PC-3 (cell line): ENCODE measurements at regions not wholly inside any gene's neighbourhood (a gene's known extent, or its start where the extent isn't known, plus 50 kb on each side); places are given as distances from the start of the nearest gene placed in this dataset.

Source experiments
- ATAC-seq: fragments of 200-7000 bp; cut with Tn5 transposase; 2 replicates; pipeline ENCODE4 v1.9.1; 2020; ENCODE audit warnings: mild to moderate bottlenecking, moderate library complexity
- BruUV-seq: library from RNA; stranded (reverse); fragments of 400-500 nt; replicated peaks from 2 replicates; lab custom pipeline; 2021; lab: Mats Ljungman, UMichigan
- CTCF ChIA-PET: fragments of 300-600 bp; sonication (Branson Sonifier 250); formaldehyde crosslinking; loops from one replicate; lab custom pipeline; 2022; ENCODE audit warnings: antibody characterized with exemption; lab: Charles Lee
- POLR2A ChIA-PET: fragments of 300-600 bp; sonication (Branson Sonifier 250); formaldehyde crosslinking; loops from one replicate; lab custom pipeline; 2022; ENCODE audit warnings: antibody characterized with exemption; ENCODE audit not compliant: unreplicated experiment; lab: Charles Lee
- DNase-seq: peaks from one replicate; pipeline ENCODE4 v3.0.0-alpha.2; 2015
- H2AFZ ChIP-seq: fragments of 300-600 bp; sonication (generic); 2 replicates; pipeline ENCODE4 v1.6.0; 2016; ENCODE audit warnings: antibody characterized with exemption, low read length
- H3F3A ChIP-seq: fragments of 300-600 bp; sonication (generic); one replicate; pipeline ENCODE4 v1.6.0; 2017; ENCODE audit warnings: antibody characterized with exemption, low read length, control low read depth, mild to moderate bottlenecking; ENCODE audit not compliant: unreplicated experiment
- H3K27ac ChIP-seq: fragments of 300-600 bp; sonication (generic); 2 replicates; pipeline ENCODE4 v1.5.1; 2016; ENCODE audit warnings: mild to moderate bottlenecking, low read length
- H3K27me3 ChIP-seq: fragments of 300-600 bp; sonication (generic); 2 replicates; pipeline ENCODE4 v1.6.1; 2016; ENCODE audit warnings: low read length, mixed read lengths
- H3K36me3 ChIP-seq: fragments of 300-600 bp; sonication (generic); 2 replicates; pipeline ENCODE4 v1.6.1; 2016; ENCODE audit warnings: low read depth, mixed run types, low read length, mixed read lengths
- H3K4me1 ChIP-seq: fragments of 300-600 bp; sonication (generic); 2 replicates; pipeline ENCODE4 v1.5.1; 2016; ENCODE audit warnings: low read length; ENCODE audit not compliant: insufficient read depth
- H3K4me2 ChIP-seq: fragments of 300-600 bp; sonication (generic); 2 replicates; pipeline ENCODE4 v1.6.0; 2016; ENCODE audit warnings: low read length
- H3K4me3 ChIP-seq: fragments of 300-600 bp; sonication (generic); 2 replicates; pipeline ENCODE4 v1.5.1; 2016; ENCODE audit warnings: mild to moderate bottlenecking, low read length, mixed read lengths
- H3K79me2 ChIP-seq: fragments of 300-600 bp; sonication (generic); 2 replicates; pipeline ENCODE4 v1.6.1; 2017; ENCODE audit warnings: low read length, mixed read lengths
- H3K9ac ChIP-seq: fragments of 300-600 bp; sonication (generic); 2 replicates; pipeline ENCODE4 v1.6.0; 2016; ENCODE audit warnings: mild to moderate bottlenecking, low read length
- H3K9me2 ChIP-seq: fragments of 300-600 bp; sonication (generic); replicated peaks from 2 replicates; pipeline ENCODE4 v1.6.1; 2016; ENCODE audit warnings: mixed run types, low read length, mixed read lengths
- H3K9me3 ChIP-seq: fragments of 300-600 bp; sonication (generic); 2 replicates; pipeline ENCODE4 v1.6.1; 2016; ENCODE audit warnings: low read length, mixed read lengths
- H4K20me1 ChIP-seq: fragments of 300-600 bp; sonication (generic); 2 replicates; pipeline ENCODE4 v1.6.1; 2016; ENCODE audit warnings: low read length, mixed read lengths
- CTCF ChIP-seq: fragments of 300-600 bp; sonication (generic); conservative IDR thresholded peaks from 2 replicates; pipeline ENCODE4 v1.5.1; 2017; ENCODE audit warnings: antibody characterized with exemption, low read depth, mild to moderate bottlenecking, low read length
- EZH2 ChIP-seq: fragments of 300-600 bp; sonication (generic); IDR thresholded peaks from one replicate; pipeline ENCODE4 v1.6.1; 2017; ENCODE audit warnings: antibody characterized with exemption, mild to moderate bottlenecking, low read length; ENCODE audit not compliant: unreplicated experiment
- EZH2phosphoT487 ChIP-seq: fragments of 300-600 bp; sonication (generic); IDR thresholded peaks from 2 replicates; pipeline ENCODE4 v1.6.1; 2018; ENCODE audit warnings: mild to moderate bottlenecking, antibody characterized with exemption, low read length, borderline replicate concordance
- intact Hi-C: fragments of 100-400 bp; cut with micrococcal nuclease; formaldehyde crosslinking; loops from 2 replicates; pipeline ENCODE4 v1.9.0; 2023

GRCh38 chr22:27576815-27577573, 224.6 kb downstream of the MN1 start:
- BruUV-seq = no TSS peak
- DNase-seq = no peak
- H3K4me3 ChIP-seq = no peak overlapping the region
- no peak overlapping the region for H3K4me2 ChIP-seq
- H3F3A ChIP-seq = no peaks in the 10 kb centered on the region
- TF ChIP-seq CTCF (no peak), EZH2phosphoT487 (no peak), EZH2 (no peak)
- H4K20me1 ChIP-seq = no peaks in the 10 kb centered on the region
- no peaks in the 10 kb centered on the region for H3K79me2 ChIP-seq
- intact Hi-C loops = no loop called here
- ATAC-seq = no peak
- H3K27ac ChIP-seq = no peak overlapping the region
- H3K9ac ChIP-seq = no peak overlapping the region
- no peak overlapping the region for H2AFZ ChIP-seq
- CTCF ChIA-PET = interaction anchor here (0.5 kb wide), 1 partner anchor 833 kb away, joined by 4 read pairs; no protein-coding TSS in a partner anchor
- no peaks in the 10 kb centered on the region for H3K27me3 ChIP-seq
- no peaks in the 10 kb centered on the region for H3K9me3 ChIP-seq
- no peaks in the 10 kb centered on the region for H3K4me1 ChIP-seq
- no peaks in the 10 kb centered on the region for H3K9me2 ChIP-seq
- no peaks in the 10 kb centered on the region for H3K36me3 ChIP-seq
- POLR2A ChIA-PET = no interaction called here

GRCh38 chr22:27577574-27577969, 224.0 kb downstream of the MN1 start:
- no peaks in the 10 kb centered on the region for H3K79me2 ChIP-seq
- H2AFZ ChIP-seq = no peak overlapping the region
- H3K27me3 ChIP-seq = no peaks in the 10 kb centered on the region
- intact Hi-C loops = no loop called here
- TF ChIP-seq CTCF = no peak
- no peak for TF ChIP-seq EZH2
- TF ChIP-seq EZH2phosphoT487 = no peak
- no peaks in the 10 kb centered on the region for H3K9me2 ChIP-seq
- no peak overlapping the region for H3K4me3 ChIP-seq
- no peaks in the 10 kb centered on the region for H4K20me1 ChIP-seq
- ATAC-seq (no peak), DNase-seq (no peak)
- H3K9ac ChIP-seq = no peak overlapping the region
- no TSS peak for BruUV-seq
- H3K36me3 ChIP-seq = no peaks in the 10 kb centered on the region
- ChIA-PET POLR2A (no interaction called here), CTCF (interaction anchor here (0.5 kb wide), 1 partner anchor 833 kb away, joined by 4 read pairs; no protein-coding TSS in a partner anchor)
- H3F3A ChIP-seq = no peaks in the 10 kb centered on the region
- no peaks in the 10 kb centered on the region for H3K9me3 ChIP-seq
- no peaks in the 10 kb centered on the region for H3K4me1 ChIP-seq
- H3K27ac ChIP-seq = no peak overlapping the region
- H3K4me2 ChIP-seq = no peak overlapping the region

GRCh38 chr22:27578937-27579617, 222.5 kb downstream of the MN1 start:
- intact Hi-C loops = no loop called here
- no peak for TF ChIP-seq CTCF
- TF ChIP-seq EZH2 = no peak

More at GRCh38 chr22:27578937-27579617, 222.5 kb downstream of the MN1 start:
- Histone ChIP-seq H3K4me3 (no peak overlapping the region), H3K4me1 (peaks cover 2% of the 10 kb centered on the region), H2AFZ (no peak overlapping the region), H3K4me2 (no peak overlapping the region), H3K9me2 (no peaks in the 10 kb centered on the region), H3K27ac (no peak overlapping the region), H3K9me3 (no peaks in the 10 kb centered on the region), H3F3A (no peaks in the 10 kb centered on the region), H3K9ac (no peak overlapping the region), H4K20me1 (no peaks in the 10 kb centered on the region), H3K36me3 (no peaks in the 10 kb centered on the region), H3K27me3 (no peaks in the 10 kb centered on the region), H3K79me2 (no peaks in the 10 kb centered on the region)
- ChIA-PET POLR2A (no interaction called here), CTCF (no interaction called here)
- DNase-seq (no peak), ATAC-seq (no peak)
- no TSS peak for BruUV-seq
